ENCODE measurements at regions not wholly inside any gene's neighbourhood (a gene's known extent, or its start where the extent isn't known, plus 50 kb on each side); places are given as distances from the start of the nearest gene placed in this dataset.

DNA sequence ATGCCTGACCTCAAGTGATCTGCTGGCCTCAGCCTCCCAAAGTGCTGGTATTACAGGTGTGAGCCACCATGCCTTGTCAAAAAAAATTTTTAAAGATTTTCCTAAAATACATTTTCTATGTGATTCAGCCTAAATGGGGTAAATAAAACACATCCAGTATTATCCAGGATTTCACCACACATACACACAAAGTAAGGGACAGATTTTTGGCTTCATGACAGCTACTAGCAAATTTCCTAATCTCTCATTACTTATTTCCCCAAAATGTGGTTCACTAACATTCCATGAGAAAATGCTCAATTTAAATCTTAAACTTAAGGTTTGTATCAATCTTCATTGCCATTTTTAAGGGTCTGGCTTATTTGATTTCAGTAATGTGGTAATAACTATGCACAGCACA lies 348.5 kb upstream of the INTU start:
- DNase-seq (ENCODE audit: insufficient read length, low spot score) (no peak), FAIRE-seq (no peak)
- TF ChIP-seq PAX5 (IDR thresholded peaks at IDR 0.05; ENCODE audit: insufficient read depth, low read length, severe bottlenecking) (no peak), TAF1 (IDR thresholded peaks at IDR 0.05; ENCODE audit: low read depth, low read length) (no peak), POLR2A (IDR thresholded peaks at IDR 0.05; ENCODE audit: low read depth, low read length) (no peak), SPI1 (IDR thresholded peaks at IDR 0.05; ENCODE audit: low read depth, low read length) (no peak), POLR2AphosphoS5 (IDR thresholded peaks at IDR 0.05; ENCODE audit: low read depth, low read length) (no peak), POU2F2 (IDR thresholded peaks at IDR 0.05; ENCODE audit: low read depth, low read length) (no peak)

DNA sequence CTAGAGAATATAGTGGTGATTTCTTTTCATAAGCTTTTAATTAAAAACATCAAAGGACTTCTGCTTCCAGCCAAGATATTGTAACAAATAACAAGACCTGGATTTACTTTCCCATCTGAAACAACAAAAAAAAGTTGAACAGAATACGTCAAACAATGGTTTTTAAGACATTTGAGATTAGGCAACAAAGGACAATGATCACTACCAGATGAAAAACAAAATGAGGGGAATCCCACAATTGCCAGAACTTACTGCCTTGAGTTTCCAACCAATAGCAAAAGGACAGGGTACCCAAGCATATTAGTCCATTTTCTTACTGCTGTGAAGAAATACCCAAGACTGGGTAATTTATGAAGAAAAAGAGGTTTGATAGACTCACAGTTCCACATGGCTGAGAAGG lies 341.4 kb upstream of the INTU start:
- no peak for FAIRE-seq
- no peak for DNase-seq (ENCODE audit: insufficient read length, low spot score)
- TF ChIP-seq POU2F2 (IDR thresholded peaks at IDR 0.05; ENCODE audit: low read depth, low read length) (no peak), PAX5 (IDR thresholded peaks at IDR 0.05; ENCODE audit: insufficient read depth, low read length, severe bottlenecking) (no peak), SPI1 (IDR thresholded peaks at IDR 0.05; ENCODE audit: low read depth, low read length) (no peak), POLR2AphosphoS5 (IDR thresholded peaks at IDR 0.05; ENCODE audit: low read depth, low read length) (no peak), POLR2A (IDR thresholded peaks at IDR 0.05; ENCODE audit: low read depth, low read length) (no peak), TAF1 (IDR thresholded peaks at IDR 0.05; ENCODE audit: low read depth, low read length) (no peak)

GRCh38 chr4:127293496-127293895 lies 339.3 kb upstream of the INTU start:
- no peak for DNase-seq (ENCODE audit: insufficient read length, low spot score)
- FAIRE-seq = no peak
- no peak for TF ChIP-seq POLR2AphosphoS5 (IDR thresholded peaks at IDR 0.05; ENCODE audit: low read depth, low read length)
- no peak for TF ChIP-seq POU2F2 (IDR thresholded peaks at IDR 0.05; ENCODE audit: low read depth, low read length)
- no peak for TF ChIP-seq PAX5 (IDR thresholded peaks at IDR 0.05; ENCODE audit: insufficient read depth, low read length, severe bottlenecking)
- TF ChIP-seq POLR2A (IDR thresholded peaks at IDR 0.05; ENCODE audit: low read depth, low read length) = no peak
- no peak for TF ChIP-seq SPI1 (IDR thresholded peaks at IDR 0.05; ENCODE audit: low read depth, low read length)
- no peak for TF ChIP-seq TAF1 (IDR thresholded peaks at IDR 0.05; ENCODE audit: low read depth, low read length)

GRCh38 chr4:127304356-127304755 lies 328.4 kb upstream of the INTU start:
- DNase-seq (ENCODE audit: insufficient read length, low spot score) = no peak
- TF ChIP-seq POLR2AphosphoS5 (IDR thresholded peaks at IDR 0.05; ENCODE audit: low read depth, low read length) (no peak), POU2F2 (IDR thresholded peaks at IDR 0.05; ENCODE audit: low read depth, low read length) (no peak), TAF1 (IDR thresholded peaks at IDR 0.05; ENCODE audit: low read depth, low read length) (no peak), SPI1 (IDR thresholded peaks at IDR 0.05; ENCODE audit: low read depth, low read length) (no peak), PAX5 (IDR thresholded peaks at IDR 0.05; ENCODE audit: insufficient read depth, low read length, severe bottlenecking) (no peak), POLR2A (IDR thresholded peaks at IDR 0.05; ENCODE audit: low read depth, low read length) (no peak)
- FAIRE-seq = no peak

GRCh38 chr4:127307996-127308395 lies 324.8 kb upstream of the INTU start:
- no peak for TF ChIP-seq POLR2A (IDR thresholded peaks at IDR 0.05; ENCODE audit: low read depth, low read length)
- TF ChIP-seq POLR2AphosphoS5 (IDR thresholded peaks at IDR 0.05; ENCODE audit: low read depth, low read length) = no peak
- TF ChIP-seq TAF1 (IDR thresholded peaks at IDR 0.05; ENCODE audit: low read depth, low read length) = no peak
- no peak for TF ChIP-seq PAX5 (IDR thresholded peaks at IDR 0.05; ENCODE audit: insufficient read depth, low read length, severe bottlenecking)
- TF ChIP-seq SPI1 (IDR thresholded peaks at IDR 0.05; ENCODE audit: low read depth, low read length) = no peak
- TF ChIP-seq POU2F2 (IDR thresholded peaks at IDR 0.05; ENCODE audit: low read depth, low read length) = no peak
- DNase-seq (ENCODE audit: insufficient read length, low spot score) (no peak), FAIRE-seq (no peak)

DNA sequence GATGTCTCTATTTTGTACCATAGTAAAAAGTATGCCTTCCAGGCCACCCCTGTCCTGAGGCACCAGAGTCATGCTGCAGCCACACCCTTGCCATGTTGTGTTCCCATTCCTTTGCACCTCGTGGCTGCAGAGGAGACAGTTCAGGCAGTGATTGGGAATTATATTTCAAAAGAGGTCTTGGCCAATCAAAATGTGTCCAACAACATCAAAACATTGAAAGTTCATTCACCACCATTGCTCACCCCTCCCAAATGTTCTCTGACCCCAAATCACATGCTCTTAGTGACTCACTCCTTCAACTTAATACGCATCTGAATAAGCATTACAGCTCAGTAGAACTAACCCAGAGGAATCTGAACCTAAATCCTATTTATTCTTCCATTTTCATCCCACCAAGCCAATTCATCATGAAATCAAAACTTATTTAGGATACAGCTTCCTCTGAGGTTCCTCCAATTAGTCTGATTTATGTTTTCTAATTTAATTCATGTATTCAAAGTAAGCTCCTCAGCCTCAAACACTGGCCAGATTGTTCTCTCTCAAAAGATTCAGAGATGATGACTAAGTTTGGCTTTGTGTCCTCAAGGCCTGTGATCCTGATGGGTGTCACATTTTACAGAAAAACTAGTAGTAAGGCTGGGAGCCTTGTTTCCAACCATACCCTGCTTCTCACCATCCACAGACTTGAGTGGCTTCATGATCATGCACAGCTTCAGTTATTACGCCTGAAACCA lies 323.2 kb upstream of the INTU start:
- FAIRE-seq = no peak
- DNase-seq (ENCODE audit: insufficient read length, low spot score) = no peak
- TF ChIP-seq POU2F2 (IDR thresholded peaks at IDR 0.05; ENCODE audit: low read depth, low read length) (no peak), POLR2A (IDR thresholded peaks at IDR 0.05; ENCODE audit: low read depth, low read length) (no peak), POLR2AphosphoS5 (IDR thresholded peaks at IDR 0.05; ENCODE audit: low read depth, low read length) (no peak), TAF1 (IDR thresholded peaks at IDR 0.05; ENCODE audit: low read depth, low read length) (no peak), PAX5 (IDR thresholded peaks at IDR 0.05; ENCODE audit: insufficient read depth, low read length, severe bottlenecking) (no peak), SPI1 (IDR thresholded peaks at IDR 0.05; ENCODE audit: low read depth, low read length) (no peak)

- FAIRE-seq = no peak
- TF ChIP-seq POU2F2 (IDR thresholded peaks at IDR 0.05; ENCODE audit: low read depth, low read length) = no peak
- no peak for TF ChIP-seq POLR2AphosphoS5 (IDR thresholded peaks at IDR 0.05; ENCODE audit: low read depth, low read length)
- no peak for TF ChIP-seq PAX5 (IDR thresholded peaks at IDR 0.05; ENCODE audit: insufficient read depth, low read length, severe bottlenecking)
- no peak for TF ChIP-seq TAF1 (IDR thresholded peaks at IDR 0.05; ENCODE audit: low read depth, low read length)
- TF ChIP-seq SPI1 (IDR thresholded peaks at IDR 0.05; ENCODE audit: low read depth, low read length) = no peak
- no peak for TF ChIP-seq POLR2A (IDR thresholded peaks at IDR 0.05; ENCODE audit: low read depth, low read length)
- no peak for DNase-seq (ENCODE audit: insufficient read length, low spot score)
These were observed 321.4 kb upstream of the INTU start for GRCh38 chr4:127311371-127311770.

DNA sequence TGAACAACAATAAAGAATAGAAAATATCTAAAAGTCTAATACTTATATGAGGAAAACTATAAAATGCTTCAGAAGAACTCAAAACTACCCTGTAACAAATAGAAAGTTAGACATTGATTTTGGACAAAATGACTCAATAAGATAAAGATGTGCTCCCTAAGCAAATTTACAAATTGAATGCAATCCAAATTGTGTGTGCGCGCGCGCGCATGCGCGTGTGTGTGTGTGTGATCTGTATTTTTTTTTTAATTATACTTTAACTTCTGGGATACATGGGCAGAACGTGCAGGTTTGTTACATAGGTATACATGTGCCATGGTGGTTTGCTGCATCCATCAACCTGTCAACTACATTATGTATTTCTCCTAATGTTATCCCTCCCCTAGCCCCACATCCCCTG lies 320.8 kb upstream of the INTU start:
- no peak for TF ChIP-seq POU2F2 (IDR thresholded peaks at IDR 0.05; ENCODE audit: low read depth, low read length)
- TF ChIP-seq SPI1 (IDR thresholded peaks at IDR 0.05; ENCODE audit: low read depth, low read length) = no peak
- TF ChIP-seq POLR2AphosphoS5 (IDR thresholded peaks at IDR 0.05; ENCODE audit: low read depth, low read length) = no peak
- TF ChIP-seq TAF1 (IDR thresholded peaks at IDR 0.05; ENCODE audit: low read depth, low read length) = no peak
- no peak for TF ChIP-seq PAX5 (IDR thresholded peaks at IDR 0.05; ENCODE audit: insufficient read depth, low read length, severe bottlenecking)
- no peak for TF ChIP-seq POLR2A (IDR thresholded peaks at IDR 0.05; ENCODE audit: low read depth, low read length)
- no peak for FAIRE-seq
- DNase-seq (ENCODE audit: insufficient read length, low spot score) = no peak

DNA sequence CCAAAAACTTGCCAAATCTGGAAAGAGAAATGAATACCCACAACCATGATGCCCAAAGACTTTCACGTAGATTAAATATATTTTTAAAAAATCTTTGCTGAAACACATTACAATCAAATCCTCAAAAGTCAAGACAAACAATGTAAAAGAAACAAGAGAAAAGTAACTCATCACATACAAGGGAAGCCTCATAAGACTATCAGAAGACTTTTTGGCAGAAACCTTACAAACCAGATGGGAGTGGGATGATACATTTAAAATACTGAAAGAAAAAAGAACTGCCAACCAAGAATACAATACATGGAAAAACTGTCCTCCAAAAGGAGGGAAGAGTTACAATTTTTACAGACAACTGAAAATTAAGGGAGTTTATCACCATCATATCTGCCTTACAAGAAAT lies 319.0 kb upstream of the INTU start:
- FAIRE-seq = no peak
- DNase-seq (ENCODE audit: insufficient read length, low spot score) = no peak
- TF ChIP-seq PAX5 (IDR thresholded peaks at IDR 0.05; ENCODE audit: insufficient read depth, low read length, severe bottlenecking) = no peak
- TF ChIP-seq POU2F2 (IDR thresholded peaks at IDR 0.05; ENCODE audit: low read depth, low read length) = no peak
- TF ChIP-seq SPI1 (IDR thresholded peaks at IDR 0.05; ENCODE audit: low read depth, low read length) = no peak
- TF ChIP-seq POLR2A (IDR thresholded peaks at IDR 0.05; ENCODE audit: low read depth, low read length) = no peak
- TF ChIP-seq POLR2AphosphoS5 (IDR thresholded peaks at IDR 0.05; ENCODE audit: low read depth, low read length) = no peak
- TF ChIP-seq TAF1 (IDR thresholded peaks at IDR 0.05; ENCODE audit: low read depth, low read length) = no peak
